ENCODE measurements at regions not wholly inside any gene's neighbourhood (a gene's known extent, or its start where the extent isn't known, plus 50 kb on each side); places are given as distances from the start of the nearest gene placed in this dataset.

- no peak for TF ChIP-seq SIN3A (IDR thresholded peaks at IDR 0.05; ENCODE audit: borderline replicate concordance, insufficient read depth, low read length)
Measured at GRCh38 chr4:187491959-187492358, 503.6 kb upstream of the ZFP42 start.

DNA sequence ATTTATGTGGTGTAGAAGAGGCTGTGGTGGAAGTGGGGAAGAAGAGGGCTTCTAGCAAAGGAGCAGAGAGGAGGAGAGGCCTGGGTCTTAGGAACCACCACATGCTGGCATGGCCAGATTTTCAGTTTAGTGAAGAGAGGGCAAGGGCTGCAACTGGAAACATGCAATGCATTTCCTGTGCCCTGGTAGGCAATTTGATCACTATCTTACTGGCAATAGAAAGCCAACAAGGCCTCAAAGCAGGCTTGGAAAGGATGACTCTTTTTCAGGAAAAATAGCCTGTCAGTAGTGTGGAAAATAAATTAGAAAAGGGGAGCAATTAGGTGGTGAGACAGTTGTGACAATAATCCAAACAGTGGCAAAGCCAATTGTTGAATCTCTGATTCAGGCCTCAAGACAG, 501.9 kb upstream of the ZFP42 start:
- TF ChIP-seq POLR2AphosphoS5 (IDR thresholded peaks at IDR 0.05; ENCODE audit: low read depth, low read length) (no peak), FOXP2 (optimal IDR thresholded peaks at IDR 0.05; ENCODE audit: borderline replicate concordance, extremely low read depth, extremely low read length, insufficient read depth) (no peak), SIN3A (IDR thresholded peaks at IDR 0.05; ENCODE audit: borderline replicate concordance, insufficient read depth, low read length) (no peak), TAF1 (IDR thresholded peaks at IDR 0.05; ENCODE audit: borderline replicate concordance, insufficient read depth, low read length) (no peak)
- TF ChIP-seq, protein P1, sequence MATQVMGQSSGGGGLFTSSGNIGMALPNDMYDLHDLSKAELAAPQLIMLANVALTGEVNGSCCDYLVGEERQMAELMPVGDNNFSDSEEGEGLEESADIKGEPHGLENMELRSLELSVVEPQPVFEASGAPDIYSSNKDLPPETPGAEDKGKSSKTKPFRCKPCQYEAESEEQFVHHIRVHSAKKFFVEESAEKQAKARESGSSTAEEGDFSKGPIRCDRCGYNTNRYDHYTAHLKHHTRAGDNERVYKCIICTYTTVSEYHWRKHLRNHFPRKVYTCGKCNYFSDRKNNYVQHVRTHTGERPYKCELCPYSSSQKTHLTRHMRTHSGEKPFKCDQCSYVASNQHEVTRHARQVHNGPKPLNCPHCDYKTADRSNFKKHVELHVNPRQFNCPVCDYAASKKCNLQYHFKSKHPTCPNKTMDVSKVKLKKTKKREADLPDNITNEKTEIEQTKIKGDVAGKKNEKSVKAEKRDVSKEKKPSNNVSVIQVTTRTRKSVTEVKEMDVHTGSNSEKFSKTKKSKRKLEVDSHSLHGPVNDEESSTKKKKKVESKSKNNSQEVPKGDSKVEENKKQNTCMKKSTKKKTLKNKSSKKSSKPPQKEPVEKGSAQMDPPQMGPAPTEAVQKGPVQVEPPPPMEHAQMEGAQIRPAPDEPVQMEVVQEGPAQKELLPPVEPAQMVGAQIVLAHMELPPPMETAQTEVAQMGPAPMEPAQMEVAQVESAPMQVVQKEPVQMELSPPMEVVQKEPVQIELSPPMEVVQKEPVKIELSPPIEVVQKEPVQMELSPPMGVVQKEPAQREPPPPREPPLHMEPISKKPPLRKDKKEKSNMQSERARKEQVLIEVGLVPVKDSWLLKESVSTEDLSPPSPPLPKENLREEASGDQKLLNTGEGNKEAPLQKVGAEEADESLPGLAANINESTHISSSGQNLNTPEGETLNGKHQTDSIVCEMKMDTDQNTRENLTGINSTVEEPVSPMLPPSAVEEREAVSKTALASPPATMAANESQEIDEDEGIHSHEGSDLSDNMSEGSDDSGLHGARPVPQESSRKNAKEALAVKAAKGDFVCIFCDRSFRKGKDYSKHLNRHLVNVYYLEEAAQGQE (IDR thresholded peaks at IDR 0.05; ENCODE audit: insufficient read depth in 1 of 2, low read depth in 2 of 2, low read length in 2 of 2), result no peak

DNA sequence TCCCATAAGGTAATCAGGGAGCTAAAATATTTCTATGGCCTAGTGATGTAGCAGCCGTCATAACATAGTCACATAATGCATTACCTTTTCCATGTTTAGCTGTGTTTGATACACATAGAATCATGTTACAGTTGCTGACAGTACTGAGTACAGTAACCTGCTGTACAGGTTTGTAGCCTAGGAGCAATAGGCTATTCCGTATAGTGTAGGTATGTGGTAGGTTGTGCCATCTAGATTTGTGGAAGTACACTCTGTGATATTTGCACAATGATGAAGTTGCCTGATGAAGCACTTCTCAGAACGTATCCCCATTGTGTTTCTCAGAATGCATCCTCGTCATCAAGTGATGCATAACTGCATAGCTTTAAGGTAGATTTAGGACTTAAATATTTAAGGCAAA, 495.6 kb upstream of the ZFP42 start:
- TF ChIP-seq SIN3A (IDR thresholded peaks at IDR 0.05; ENCODE audit: borderline replicate concordance, insufficient read depth, low read length) (no peak), TAF1 (IDR thresholded peaks at IDR 0.05; ENCODE audit: borderline replicate concordance, insufficient read depth, low read length) (no peak), FOXP2 (optimal IDR thresholded peaks at IDR 0.05; ENCODE audit: borderline replicate concordance, extremely low read depth, extremely low read length, insufficient read depth) (no peak), POLR2AphosphoS5 (IDR thresholded peaks at IDR 0.05; ENCODE audit: low read depth, low read length) (no peak)
- TF ChIP-seq, protein P1 (IDR thresholded peaks at IDR 0.05; ENCODE audit: insufficient read depth in 1 of 2, low read depth in 2 of 2, low read length in 2 of 2), result no peak

- TF ChIP-seq POLR2AphosphoS5 (IDR thresholded peaks at IDR 0.05; ENCODE audit: low read depth, low read length) (no peak), FOXP2 (optimal IDR thresholded peaks at IDR 0.05; ENCODE audit: borderline replicate concordance, extremely low read depth, extremely low read length, insufficient read depth) (no peak)
Measured at GRCh38 chr4:187500796-187501195, 494.8 kb upstream of the ZFP42 start.

DNA sequence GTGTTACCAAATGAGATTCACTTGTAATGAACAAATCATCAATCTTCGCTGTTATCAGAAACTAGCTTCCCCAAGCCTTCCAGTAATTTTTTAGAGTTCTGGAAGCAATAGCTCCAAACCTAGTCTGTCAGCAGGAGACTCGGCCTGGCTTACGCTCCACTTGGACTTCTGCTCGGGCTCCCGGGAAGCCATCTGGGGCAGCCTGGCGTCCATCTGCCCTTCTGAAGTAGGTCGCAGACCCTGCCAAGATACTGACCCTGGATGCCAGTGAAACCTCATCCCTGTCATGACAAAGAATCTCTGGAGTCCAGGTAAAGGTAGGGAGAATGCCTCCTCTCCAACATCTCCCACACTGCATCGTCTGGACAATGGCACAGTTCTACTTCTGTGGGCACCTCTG, 493.8 kb upstream of the ZFP42 start:
- no peak for TF ChIP-seq POLR2AphosphoS5 (IDR thresholded peaks at IDR 0.05; ENCODE audit: low read depth, low read length)
- no peak for TF ChIP-seq FOXP2 (optimal IDR thresholded peaks at IDR 0.05; ENCODE audit: borderline replicate concordance, extremely low read depth, extremely low read length, insufficient read depth)
- TF ChIP-seq, protein P1 (IDR thresholded peaks at IDR 0.05; ENCODE audit: insufficient read depth in 1 of 2, low read depth in 2 of 2, low read length in 2 of 2), result no peak
- no peak for TF ChIP-seq SIN3A (IDR thresholded peaks at IDR 0.05; ENCODE audit: borderline replicate concordance, insufficient read depth, low read length)
- TF ChIP-seq TAF1 (IDR thresholded peaks at IDR 0.05; ENCODE audit: borderline replicate concordance, insufficient read depth, low read length), result no peak

- TF ChIP-seq SIN3A (IDR thresholded peaks at IDR 0.05; ENCODE audit: borderline replicate concordance, insufficient read depth, low read length), result no peak
- no peak for TF ChIP-seq TAF1 (IDR thresholded peaks at IDR 0.05; ENCODE audit: borderline replicate concordance, insufficient read depth, low read length)
- TF ChIP-seq POLR2AphosphoS5 (IDR thresholded peaks at IDR 0.05; ENCODE audit: low read depth, low read length), result no peak
- TF ChIP-seq, protein P1 (IDR thresholded peaks at IDR 0.05; ENCODE audit: insufficient read depth in 1 of 2, low read depth in 2 of 2, low read length in 2 of 2), result no peak
- TF ChIP-seq FOXP2 (optimal IDR thresholded peaks at IDR 0.05; ENCODE audit: borderline replicate concordance, extremely low read depth, extremely low read length, insufficient read depth), result no peak
Measured at GRCh38 chr4:187504974-187505797, 490.4 kb upstream of the ZFP42 start.
